GM19372 (cell line): ENCODE measurements at regions not wholly inside any gene's neighbourhood (a gene's known extent, or its start where the extent isn't known, plus 50 kb on each side); places are given as distances from the start of the nearest gene placed in this dataset.
"Not testable (repeated sequence)": the region's sequence is repeated elsewhere in the genome, so short reads cannot be mapped to it uniquely, and the experiment has no call there.

Experiments
- ATAC-seq: cut with Tn5 transposase; IDR thresholded peaks from one replicate; pipeline ENCODE4 v1.9.1; 2021; ENCODE audit warnings: mild to moderate bottlenecking, low read depth, moderate library complexity; ENCODE audit not compliant: unreplicated experiment

DNA sequence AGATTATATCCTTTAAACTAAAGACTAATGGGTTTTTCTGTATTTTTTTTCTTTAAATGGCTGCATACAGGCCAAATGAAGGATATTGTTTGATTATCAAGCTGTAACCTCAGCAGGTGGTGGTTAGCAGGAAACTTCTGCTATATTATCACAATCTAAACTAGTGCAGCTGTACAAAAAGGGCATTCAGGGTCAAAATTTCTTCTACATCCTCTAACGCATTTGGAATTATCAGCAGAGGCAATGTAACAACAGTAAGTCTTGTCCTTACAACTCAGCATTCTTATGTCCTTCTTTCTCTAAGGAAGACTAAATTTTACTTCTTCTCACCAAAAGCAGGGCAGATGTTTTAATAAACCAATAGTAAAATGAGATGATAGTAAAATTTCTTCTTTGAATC is 135.8 kb upstream of the FN1 start:
- no peak for ATAC-seq

DNA sequence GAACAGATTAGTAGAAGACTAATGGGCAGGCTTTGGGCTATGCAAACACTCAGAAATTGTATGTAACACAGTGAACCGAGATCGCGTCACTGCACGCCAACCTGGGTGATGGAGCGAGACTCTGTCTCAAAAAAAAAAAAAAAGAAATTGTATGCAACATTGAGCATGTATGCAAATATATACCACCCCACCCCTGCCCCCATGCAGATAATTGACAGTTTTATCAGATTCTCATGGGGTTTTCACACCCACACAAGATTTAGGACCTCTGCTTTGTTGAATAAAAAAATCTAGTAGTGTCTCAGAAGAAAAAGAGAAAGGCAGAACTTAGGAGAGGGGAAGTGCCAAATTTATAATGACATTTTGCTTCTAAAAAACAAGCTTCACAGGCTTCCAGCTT is 131.6 kb upstream of the FN1 start:
- no peak for ATAC-seq

DNA sequence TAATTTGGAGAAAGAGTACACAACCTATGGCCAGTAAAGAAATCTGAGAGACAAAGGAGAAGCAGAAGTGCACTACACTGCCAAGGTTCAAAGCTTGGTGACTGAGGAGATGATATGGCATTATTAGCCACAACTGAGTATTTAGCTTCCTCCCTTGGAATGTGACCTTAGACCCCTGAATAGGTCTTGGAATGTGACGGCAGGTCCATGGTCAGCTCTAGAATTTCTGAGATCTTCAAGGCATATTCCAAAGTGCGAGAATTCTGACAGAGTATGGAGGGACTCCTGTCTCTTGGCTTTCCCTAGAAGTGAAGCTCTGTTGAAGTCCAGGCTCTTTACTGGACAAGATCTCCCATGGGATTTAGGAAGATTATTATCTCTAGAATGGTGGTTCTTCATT is 130.0 kb upstream of the FN1 start:
- no peak for ATAC-seq

DNA sequence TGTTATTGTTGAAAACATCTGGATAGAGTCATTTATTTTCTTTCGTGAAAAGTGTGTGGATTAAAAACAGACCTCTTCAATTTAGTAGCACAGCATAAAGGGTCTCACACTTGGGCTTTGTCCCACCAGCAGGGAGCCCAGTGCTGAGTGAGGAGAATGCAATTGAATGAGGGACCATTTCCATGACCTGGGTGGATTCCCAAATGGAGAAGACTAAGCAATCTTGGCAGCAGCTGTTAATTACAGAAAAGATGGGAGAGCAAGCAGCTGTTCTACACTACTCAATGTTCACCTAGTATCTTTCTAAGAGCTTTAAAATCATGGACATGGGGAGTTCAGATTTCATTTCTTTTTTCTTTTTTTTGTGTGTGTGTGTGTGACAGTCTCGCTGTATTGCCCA is 121.8 kb upstream of the FN1 start:
- no peak for ATAC-seq

DNA sequence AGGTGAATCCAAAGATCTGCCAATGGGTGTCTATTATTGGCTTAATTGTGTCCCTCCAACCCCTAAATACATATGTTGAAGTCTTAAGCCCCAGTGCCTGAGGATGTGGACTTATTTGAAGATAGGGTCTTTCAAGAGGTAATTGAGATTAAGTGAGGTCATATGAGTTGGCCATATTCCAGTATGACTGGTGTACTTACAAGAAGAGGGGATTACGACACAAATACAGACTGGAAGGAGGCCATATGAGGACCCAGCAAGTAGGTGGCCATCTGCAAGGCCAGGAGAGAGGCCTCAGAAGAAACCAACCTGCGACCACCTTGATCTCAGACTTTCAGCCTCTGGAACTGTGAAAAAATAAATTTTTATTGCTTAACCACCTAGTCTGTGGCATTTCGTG is 121.1 kb upstream of the FN1 start:
- no peak for ATAC-seq

DNA sequence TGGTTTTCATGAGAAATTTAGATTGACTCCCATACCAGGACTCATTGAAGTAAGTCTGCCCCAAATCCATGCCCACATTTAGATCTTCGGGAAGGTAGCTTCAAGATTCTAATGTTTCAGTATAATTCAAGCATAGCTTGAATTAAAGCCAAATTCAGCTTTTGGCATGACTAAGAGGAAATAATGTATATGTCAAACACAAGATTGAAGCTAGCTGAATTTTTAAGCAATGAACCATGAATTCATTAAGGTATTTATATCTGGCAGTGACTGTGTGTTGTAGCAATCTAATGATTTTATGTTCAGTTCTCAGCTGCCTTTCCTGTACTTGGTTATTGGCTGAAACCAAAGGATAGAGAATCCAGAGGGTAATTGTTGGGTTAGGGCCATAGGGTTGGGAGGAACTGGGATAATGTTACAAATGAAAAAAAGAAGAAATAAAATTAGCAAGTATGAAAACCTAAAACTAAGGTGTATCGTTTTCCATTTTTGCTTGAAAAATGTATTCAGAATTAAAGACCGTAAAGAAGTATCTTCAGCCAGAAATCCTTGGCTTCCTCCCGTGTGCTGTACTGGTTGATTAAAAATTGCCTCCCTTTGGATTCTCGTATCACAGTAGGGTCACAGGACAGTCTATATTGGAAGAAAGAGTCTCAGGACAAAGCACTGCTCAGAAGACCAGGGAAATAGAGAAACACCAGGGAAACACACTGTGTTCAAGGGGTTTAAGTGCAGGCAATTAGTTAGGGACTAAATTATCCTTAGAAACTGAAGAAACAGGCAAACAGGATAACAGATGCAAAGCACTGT is 119.0 kb upstream of the FN1 start:
- ATAC-seq = no peak

DNA sequence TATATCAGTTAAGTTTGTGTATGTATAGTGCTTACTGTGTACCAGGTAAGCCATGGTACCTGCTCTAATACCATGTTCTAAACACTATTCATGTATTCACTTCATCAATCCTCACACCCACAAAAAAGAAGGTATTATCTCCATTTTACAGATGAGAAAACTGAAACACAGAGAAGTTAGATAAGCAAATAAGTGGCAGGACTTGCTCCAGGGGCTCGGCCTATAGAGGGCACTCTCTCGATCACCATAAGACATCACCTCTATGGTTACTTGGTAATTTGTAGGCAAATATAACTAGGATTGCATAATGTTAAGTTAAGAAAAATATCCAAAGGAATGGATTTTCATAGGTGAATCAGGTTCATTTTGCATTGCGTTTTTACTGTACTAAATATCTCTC is 118.1 kb upstream of the FN1 start:
- no peak for ATAC-seq

DNA sequence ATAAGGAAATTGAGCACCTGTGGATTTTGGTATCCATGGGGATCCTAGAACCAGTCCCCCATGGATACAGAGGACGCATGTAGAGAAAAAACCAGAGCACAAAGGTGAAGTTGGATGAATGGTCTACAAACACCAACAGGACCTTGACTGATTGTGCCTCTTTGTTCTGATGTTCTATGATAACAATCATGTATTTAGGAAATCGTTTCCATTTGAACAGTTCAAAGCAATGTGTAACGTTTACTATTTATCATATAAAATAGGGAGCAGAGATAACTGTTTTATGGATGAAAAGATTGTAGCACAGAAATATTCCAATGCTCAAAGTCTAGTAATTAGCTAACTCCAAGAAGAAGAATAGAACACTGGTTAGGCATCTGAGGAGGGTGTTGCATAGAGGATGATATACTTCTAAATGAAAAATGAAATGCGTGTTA is 116.3 kb upstream of the FN1 start:
- ATAC-seq = no peak

DNA sequence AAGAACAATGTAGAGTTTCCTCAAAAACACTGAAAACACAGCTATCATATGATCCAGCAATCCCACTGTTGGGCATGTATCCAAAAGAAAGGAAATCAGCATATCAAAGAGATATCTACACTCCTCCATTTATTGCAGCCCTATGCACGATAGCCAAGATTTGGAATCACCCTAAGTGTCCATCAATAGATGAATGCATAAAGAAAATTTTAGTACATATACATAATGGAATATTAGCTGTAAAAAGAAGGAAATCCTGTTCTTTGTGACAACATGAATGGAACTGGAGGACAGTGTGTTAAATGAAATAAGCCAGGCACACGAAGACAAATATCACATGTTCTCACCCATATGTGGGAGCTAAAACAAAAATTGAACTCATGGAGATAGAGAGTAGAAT is 114.5 kb upstream of the FN1 start:
- ATAC-seq = no peak

DNA sequence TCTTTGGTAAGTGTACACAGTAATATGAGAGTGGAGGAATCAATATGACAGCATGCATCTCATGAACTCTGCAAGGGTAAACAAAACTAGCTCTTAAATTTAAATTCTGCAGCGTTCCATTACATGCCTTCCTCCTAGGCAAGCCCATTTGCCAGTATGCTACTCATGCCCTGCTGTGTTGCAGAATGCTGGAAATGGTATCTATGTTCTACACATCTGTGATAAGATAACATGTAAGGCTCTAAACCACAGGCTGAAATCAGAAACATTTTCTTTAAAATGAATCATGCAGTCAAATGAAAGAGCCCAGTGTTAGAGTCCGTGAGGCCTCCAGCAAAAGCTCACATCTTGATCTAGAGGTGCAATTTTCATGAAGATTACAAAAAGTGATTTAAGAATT is 112.8 kb upstream of the FN1 start:
- ATAC-seq = no peak

DNA sequence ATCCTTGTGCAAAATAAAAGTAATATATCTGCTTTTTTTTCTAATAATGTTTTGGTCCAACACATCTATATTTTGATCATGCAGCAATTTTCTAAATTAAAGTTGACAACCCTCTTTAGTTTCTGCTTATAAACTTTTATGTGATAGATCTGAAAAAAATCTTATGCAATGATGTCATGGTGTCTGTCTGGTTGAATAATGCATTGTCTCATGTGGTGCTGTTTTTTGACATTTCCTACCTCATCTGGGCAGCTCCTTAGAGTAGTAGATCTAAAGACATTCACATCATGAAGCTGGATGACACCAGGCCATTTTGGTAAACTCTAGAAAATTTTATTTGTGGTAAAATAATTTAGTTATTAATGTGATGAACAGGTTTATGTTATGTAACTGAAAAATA is 106.8 kb upstream of the FN1 start:
- ATAC-seq = no peak

DNA sequence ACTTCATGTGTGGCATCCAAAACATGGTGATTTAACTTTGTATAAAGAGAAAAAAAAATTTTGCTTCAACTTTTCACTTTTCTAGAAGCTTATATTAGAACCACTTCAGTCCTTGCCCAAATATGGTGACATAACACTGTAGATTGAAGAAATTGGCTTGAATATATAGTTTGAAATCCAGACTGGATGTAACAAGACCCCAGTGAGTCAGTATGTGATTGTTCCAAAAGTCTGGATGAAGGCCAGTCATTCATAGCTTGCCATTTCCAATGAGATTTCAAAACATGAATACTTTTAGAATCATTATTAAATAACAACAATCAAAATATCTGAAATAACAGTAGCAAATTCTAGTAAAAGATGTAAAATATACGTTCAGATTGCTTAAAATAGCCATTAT is 104.8 kb upstream of the FN1 start:
- ATAC-seq = no peak

DNA sequence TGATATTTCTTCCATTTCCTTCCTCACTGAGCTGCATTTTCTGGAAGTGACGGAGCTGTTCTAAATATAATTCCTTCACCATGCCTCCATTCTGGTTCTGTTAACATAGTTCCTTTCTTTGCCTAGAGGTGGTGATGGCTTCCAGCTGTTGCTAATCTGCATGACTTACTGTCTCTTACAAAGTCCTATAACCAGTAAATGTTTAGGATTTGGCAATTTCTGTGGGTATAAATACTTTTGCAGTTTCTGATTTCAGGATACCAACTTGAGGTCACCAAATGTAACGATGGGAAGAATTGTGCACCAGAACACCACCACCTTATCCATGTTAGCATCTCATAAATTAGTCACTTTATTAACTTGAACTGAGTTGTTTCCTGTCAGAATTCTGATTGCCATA is 101.7 kb upstream of the FN1 start:
- no peak for ATAC-seq

DNA sequence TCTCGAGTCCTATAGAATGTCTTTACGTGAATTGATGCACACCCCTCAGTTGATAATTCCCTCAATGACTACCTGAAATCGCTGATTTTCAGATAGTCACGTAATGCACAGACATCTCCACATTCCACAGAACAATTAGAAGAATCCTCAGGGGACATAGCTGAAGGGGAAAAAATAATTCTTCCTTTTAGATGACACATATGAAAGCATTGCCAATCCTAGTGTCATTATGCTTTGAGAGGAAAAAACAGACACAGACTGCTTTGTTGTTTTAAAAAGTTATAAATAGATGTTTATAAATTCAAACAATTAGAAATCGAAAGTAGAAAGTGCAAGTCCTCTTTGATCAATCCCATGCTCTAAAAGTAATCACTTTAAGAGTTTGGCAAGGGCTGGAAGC is 100.6 kb upstream of the FN1 start:
- no peak for ATAC-seq

DNA sequence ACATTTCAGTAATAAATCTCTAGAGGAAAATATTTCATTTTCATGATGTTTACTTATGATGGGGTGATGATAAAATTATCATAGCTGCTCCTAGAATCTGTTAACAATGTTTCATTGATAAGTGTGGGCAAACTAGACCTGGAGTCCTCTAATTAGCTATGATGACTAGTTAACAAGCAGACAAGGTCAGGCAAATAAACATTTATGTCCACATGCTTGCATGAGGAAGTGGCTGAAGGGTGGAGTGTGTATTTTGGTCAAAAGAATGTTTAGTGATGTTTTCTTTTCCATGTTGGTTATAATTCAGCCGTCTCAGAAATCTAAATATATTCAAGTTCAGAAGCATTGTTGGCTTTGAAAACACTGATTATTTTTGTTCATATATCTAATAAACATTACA is 99.9 kb upstream of the FN1 start:
- no peak for ATAC-seq

DNA sequence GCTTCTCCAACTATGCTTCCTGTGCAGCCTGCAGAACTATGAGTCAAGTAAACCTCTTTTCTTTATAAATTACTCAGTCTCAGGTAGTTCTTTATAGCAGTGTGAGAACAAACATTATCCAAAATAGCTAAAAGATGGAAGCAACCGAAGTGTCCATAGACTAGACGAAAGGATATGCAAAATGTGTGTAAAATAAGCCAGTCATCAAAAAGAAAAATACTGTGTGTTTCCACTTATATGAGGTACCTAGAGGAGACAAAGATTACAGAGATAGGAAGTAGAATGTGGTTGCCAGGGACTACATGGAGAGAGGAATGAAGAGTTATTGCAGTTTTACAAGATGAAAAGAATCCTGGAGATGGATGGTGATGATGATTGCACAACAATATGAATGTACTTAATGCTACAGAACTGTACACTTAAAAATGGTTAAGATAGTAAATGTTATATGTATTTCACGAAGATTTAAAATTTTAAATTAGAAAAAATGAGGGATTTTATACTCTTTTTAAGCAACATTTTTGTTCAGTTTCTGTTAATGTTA is 99.3 kb upstream of the FN1 start:
- ATAC-seq = no peak

DNA sequence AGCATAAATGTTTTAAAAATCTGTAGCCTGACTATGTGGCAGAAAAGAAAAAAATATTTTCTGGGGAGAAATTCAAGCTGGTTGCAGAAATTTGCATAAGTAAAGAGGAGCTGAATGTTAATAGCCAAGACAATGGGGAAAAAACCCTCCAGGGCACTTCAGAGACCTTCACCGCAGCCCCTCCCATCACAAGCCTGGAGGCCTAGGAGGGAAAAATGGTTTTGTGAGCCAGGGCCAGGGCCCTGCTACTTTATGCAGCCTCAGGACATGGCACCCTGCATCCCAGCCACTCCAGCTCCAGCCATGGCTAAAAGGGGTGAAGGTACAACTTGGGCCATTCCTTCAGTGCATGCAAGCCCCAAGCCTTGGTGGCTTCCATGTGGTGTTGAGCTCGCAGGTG is 97.8 kb upstream of the FN1 start:
- not testable (repeated sequence) for ATAC-seq

DNA sequence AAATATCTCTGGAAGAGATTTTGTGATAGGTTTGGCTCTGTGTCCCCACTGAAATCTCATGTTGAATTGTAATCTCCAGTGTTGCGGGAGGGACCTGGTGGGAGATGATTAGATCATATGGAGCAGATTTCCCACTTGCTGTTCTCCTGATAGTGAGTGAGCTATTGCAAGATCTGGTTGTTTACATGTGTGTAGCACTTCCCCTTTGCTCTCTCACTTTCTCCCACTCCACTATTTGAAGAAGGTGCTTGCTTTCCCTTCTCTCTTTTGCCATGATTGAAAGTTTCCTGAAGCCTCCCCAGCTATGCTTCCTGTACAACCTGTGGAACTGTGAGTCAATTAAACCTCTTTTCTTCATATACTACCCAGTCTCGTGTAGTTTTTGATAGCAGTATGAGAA is 97.0 kb upstream of the FN1 start:
- no peak for ATAC-seq

DNA sequence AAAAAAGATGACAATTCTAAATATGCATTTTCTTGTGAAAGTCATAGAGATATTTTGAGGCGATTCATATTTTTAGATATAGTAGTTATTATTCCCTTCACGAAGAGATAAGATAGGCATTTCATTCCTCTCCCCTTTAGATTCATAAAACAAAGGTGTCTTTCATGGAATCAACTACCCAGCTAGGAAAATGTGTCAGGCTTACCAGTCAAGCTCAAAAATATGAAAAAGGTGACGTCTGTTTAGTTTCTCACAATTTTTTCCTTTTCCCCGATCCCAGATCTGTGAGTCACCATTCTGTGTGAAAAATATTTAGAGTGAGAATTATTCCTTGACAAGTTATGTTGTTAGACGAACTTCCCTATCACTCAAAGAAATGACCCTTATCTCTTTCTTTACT is 95.4 kb upstream of the FN1 start:
- ATAC-seq = no peak

DNA sequence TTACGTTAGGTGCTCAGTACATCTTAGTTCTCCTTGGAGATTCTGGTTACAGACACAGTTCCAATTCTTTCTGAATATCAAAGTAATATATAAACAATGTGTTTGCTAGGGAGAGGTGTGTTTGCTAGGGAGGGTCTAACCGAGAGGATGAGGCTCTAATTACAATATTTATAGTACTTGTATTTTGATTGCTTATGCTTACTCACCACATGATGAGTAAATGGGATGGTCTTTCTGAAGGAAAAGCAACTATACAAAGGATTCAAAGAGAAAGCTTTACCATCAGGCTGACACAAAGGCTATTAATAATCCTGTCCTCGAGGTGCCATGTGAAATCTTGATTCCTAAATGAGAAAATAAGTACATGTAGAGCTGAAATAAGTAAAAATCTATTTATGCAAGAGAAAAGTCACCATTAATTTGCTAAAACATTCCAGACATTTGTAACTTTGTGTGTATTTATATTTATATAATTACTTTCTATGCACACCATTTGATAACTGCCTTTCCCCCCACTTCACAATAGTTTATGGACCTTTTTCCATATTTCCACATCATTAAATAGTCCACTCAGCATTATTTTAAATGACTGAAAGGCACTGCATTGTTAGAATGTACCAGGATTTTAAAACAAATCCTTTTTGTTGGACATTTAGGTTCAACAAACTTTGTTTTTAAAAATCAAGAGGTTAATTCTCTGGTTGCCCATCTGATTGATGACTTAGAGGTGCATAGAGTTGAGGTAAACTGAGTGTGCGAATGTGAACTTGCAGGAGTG is 94.5 kb upstream of the FN1 start:
- no peak for ATAC-seq

DNA sequence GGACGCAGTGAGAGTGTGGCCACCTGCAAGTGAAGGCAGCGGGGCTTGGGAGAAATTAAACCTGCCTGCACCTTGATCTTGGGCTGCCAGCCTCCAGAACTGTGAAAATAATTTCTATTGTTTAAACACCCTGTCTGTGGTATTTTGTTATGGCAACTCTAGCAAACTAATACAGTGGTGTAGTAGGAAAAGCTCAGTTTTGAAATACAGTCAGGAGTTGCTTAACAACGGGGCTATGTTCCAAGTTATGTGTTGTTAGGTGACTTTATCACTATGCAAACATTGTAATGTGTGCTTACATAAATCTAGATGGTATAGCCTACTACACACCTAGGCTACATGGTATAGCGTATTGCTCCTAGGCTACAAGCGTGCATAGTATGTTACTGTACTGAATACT is 93.4 kb upstream of the FN1 start:
- ATAC-seq = no peak

DNA sequence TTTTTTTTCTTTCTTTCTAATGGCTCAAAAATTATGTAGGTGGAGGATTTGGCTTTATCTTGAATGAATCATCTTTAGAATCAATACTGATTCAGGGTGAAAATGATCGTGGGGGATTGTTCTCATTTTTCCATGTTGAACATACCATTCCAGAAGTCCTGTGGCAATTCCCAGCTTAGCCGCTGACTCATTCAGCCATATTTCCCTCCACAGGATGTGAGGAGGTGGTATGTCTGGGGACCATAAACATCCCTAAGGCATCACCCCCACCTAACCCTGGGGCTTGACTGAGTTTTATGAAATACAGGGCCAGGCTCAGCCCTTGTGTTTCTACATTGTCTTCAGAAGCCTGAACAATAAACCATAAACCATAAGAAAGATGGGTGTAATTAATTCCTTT is 92.7 kb upstream of the FN1 start:
- no peak for ATAC-seq
